ENCODE measurements at regions not wholly inside any gene's neighbourhood (a gene's known extent, or its start where the extent isn't known, plus 50 kb on each side); places are given as distances from the start of the nearest gene placed in this dataset.

DNA sequence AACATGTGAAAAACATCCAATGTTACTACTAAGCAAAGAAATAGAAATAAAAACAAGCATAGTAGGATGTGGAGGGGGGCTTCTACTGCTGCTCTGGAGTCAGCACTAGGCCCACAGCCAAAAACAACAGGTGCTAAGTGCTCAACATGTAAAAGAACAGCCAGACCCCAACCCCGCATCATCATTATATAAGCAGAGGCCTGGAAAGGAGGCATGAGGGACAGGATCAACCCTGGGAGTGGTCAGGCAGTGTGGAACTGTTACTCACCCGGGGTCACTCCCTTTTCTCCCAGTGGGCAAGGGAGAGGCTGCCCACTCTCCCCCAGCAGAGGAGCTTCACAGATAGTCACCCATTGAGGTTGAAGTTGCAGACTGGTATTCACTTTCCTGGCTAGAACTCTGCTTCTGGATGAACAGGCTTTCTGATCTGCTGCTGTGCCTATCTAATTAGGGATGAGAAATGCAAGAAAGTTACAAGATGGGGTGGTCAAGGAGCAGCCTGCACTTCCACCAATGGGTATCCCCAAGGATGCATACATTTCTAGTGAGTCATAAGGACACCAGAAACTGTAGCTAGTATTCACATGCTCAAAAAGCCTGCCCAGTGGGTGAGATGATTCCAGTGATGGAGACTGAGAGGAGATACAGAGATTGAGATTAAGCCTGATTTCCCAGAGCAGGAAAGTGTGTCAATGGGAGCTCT, 480.1 kb upstream of the TCF4 start:
- no peak for TF ChIP-seq EZH2 (IDR thresholded peaks at IDR 0.05; ENCODE audit: insufficient read depth, low read length)
- TF ChIP-seq, protein P1, sequence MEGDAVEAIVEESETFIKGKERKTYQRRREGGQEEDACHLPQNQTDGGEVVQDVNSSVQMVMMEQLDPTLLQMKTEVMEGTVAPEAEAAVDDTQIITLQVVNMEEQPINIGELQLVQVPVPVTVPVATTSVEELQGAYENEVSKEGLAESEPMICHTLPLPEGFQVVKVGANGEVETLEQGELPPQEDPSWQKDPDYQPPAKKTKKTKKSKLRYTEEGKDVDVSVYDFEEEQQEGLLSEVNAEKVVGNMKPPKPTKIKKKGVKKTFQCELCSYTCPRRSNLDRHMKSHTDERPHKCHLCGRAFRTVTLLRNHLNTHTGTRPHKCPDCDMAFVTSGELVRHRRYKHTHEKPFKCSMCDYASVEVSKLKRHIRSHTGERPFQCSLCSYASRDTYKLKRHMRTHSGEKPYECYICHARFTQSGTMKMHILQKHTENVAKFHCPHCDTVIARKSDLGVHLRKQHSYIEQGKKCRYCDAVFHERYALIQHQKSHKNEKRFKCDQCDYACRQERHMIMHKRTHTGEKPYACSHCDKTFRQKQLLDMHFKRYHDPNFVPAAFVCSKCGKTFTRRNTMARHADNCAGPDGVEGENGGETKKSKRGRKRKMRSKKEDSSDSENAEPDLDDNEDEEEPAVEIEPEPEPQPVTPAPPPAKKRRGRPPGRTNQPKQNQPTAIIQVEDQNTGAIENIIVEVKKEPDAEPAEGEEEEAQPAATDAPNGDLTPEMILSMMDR (IDR thresholded peaks at IDR 0.05; ENCODE audit: insufficient read depth, low read depth, low read length): no peak
- Histone ChIP-seq H3K79me2 (ENCODE audit: insufficient read depth, low read length) (no peaks in the 10 kb centered on the region), H3K27me3 (ENCODE audit: insufficient read depth, low read length) (no peaks in the 10 kb centered on the region), H2AFZ (ENCODE audit: low read depth, low read length) (no peak overlapping the region), H3K4me2 (ENCODE audit: low read length) (peak overlapping the region; percentile 42), H4K20me1 (ENCODE audit: insufficient read depth, low read length) (no peaks in the 10 kb centered on the region), H3K4me3 (ENCODE audit: insufficient read depth, low read depth, low read length) (no peak overlapping the region), H3K4me1 (ENCODE audit: insufficient read depth, low read length) (peaks cover 9% of the 10 kb centered on the region), H3K27ac (ENCODE audit: low read depth, low read length) (no peak overlapping the region), H3K9me3 (ENCODE audit: insufficient read depth, low read depth, low read length) (no peaks in the 10 kb centered on the region), H3K9ac (ENCODE audit: low read length) (no peak overlapping the region), H3K36me3 (ENCODE audit: insufficient read depth, low read length) (no peaks in the 10 kb centered on the region)
- peaks cover 13% of the 10 kb centered on the region for H3K4me1 Mint-ChIP-seq (ENCODE audit: low read depth, unreplicated experiment)
- peaks cover 2% of the 10 kb centered on the region for H3K27me3 Mint-ChIP-seq (ENCODE audit: low read depth, unreplicated experiment)
- FAIRE-seq: peak; percentile 17
- DNase-seq (ENCODE audit: low read depth): peak; percentile 70
- no peaks in the 10 kb centered on the region for H3K9me3 Mint-ChIP-seq (ENCODE audit: unreplicated experiment)
- H3K36me3 Mint-ChIP-seq (ENCODE audit: low read depth, unreplicated experiment): no peaks in the 10 kb centered on the region
- no peak overlapping the region for H3K4me3 Mint-ChIP-seq (ENCODE audit: unreplicated experiment)
- peak overlapping the region; percentile 14 for H3K27ac Mint-ChIP-seq (ENCODE audit: unreplicated experiment)

DNA sequence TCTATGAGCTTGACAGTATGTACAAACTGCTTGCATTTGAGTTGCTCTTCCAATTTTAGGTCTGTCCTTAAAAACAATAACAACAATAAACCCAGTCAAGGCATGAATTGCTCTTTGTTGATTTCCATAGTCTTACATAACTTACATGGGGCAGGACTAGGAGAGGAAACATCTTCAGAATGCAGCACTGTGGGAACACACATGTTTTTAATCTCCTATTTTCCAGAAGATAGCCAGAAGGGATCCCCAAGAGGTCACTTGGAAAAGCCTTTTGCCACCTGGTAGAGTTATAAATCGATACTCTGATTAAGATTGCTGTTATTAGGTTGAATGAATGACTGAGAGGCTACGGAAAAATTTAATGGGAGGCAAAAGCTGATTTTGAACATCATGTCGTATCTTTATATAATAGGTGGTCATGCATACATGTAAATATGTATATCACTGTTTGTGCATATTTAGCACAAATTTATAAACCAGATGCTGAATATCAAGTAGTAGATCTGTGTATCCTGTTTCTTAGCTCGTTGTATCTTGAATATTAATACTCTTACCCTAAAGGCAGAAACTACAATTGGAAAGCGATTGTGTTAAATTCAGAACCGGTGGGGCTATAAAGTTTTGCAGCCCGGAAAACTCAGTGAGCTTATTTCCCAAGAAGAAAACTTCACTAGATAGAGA, 479.4 kb upstream of the TCF4 start:
- H3K4me2 ChIP-seq (ENCODE audit: low read length): no peak overlapping the region

More for the DNA sequence above, 479.4 kb upstream of the TCF4 start:
- Mint-ChIP-seq H3K36me3 (ENCODE audit: low read depth, unreplicated experiment) (no peaks in the 10 kb centered on the region), H3K4me3 (ENCODE audit: unreplicated experiment) (no peak overlapping the region), H3K27me3 (ENCODE audit: low read depth, unreplicated experiment) (peaks cover 4% of the 10 kb centered on the region), H3K9me3 (ENCODE audit: unreplicated experiment) (no peaks in the 10 kb centered on the region), H3K4me1 (ENCODE audit: low read depth, unreplicated experiment) (peaks cover 13% of the 10 kb centered on the region), H3K27ac (ENCODE audit: unreplicated experiment) (no peak overlapping the region)
- H3K36me3 ChIP-seq (ENCODE audit: insufficient read depth, low read length): no peaks in the 10 kb centered on the region
- no peak overlapping the region for H3K9ac ChIP-seq (ENCODE audit: low read length)
- no peaks in the 10 kb centered on the region for H3K27me3 ChIP-seq (ENCODE audit: insufficient read depth, low read length)
- H3K4me1 ChIP-seq (ENCODE audit: insufficient read depth, low read length): peaks cover 9% of the 10 kb centered on the region
- H3K4me3 ChIP-seq (ENCODE audit: insufficient read depth, low read depth, low read length): no peak overlapping the region
- no peak for DNase-seq (ENCODE audit: low read depth)
- H3K79me2 ChIP-seq (ENCODE audit: insufficient read depth, low read length): no peaks in the 10 kb centered on the region
- no peak overlapping the region for H2AFZ ChIP-seq (ENCODE audit: low read depth, low read length)
- no peaks in the 10 kb centered on the region for H3K9me3 ChIP-seq (ENCODE audit: insufficient read depth, low read depth, low read length)
- peak; percentile 54 for FAIRE-seq
- no peak for TF ChIP-seq EZH2 (IDR thresholded peaks at IDR 0.05; ENCODE audit: insufficient read depth, low read length)
- TF ChIP-seq, protein P1 (IDR thresholded peaks at IDR 0.05; ENCODE audit: insufficient read depth, low read depth, low read length): no peak
- H4K20me1 ChIP-seq (ENCODE audit: insufficient read depth, low read length): no peaks in the 10 kb centered on the region
- H3K27ac ChIP-seq (ENCODE audit: low read depth, low read length): no peak overlapping the region
